Spleen (tissue), 11 donors: ENCODE measurements at regions not wholly inside any gene's neighbourhood (a gene's known extent, or its start where the extent isn't known, plus 50 kb on each side); places are given as distances from the start of the nearest gene placed in this dataset.

Source experiments
- DNase-seq: peaks from one replicate; pipeline ENCODE4 v3.0.0-alpha.2; 2020
- H3K27ac ChIP-seq, 8 donors: fragments of 200-600 bp; sonication (generic) in 7 of 8; 1 replicate in 4 of 8; 2 replicates in 4 of 8; pipeline versions ENCODE4 v1.5.0 to v1.8.0; 2016 to 2021; ENCODE audit warnings: inconsistent platforms in 4 of 8, mild to moderate bottlenecking in 4 of 8, moderate library complexity in 1 of 8
- H3K27me3 ChIP-seq, 7 donors: fragments of 200-600 bp; sonication (generic) in 6 of 7; replicated peaks in 1 of 7; 1 replicate in 4 of 7; 2 replicates in 3 of 7; pipeline versions ENCODE4 v1.5.0 to v1.8.0; 2016 to 2021; ENCODE audit warnings: inconsistent platforms in 3 of 7, mild to moderate bottlenecking in 1 of 7
- H3K36me3 ChIP-seq, 6 donors: fragments of 200-600 bp; sonication (generic) in 5 of 6; 1 replicate in 4 of 6; 2 replicates in 2 of 6; pipeline versions ENCODE4 v1.5.0 to v1.8.0; 2016 to 2021; ENCODE audit warnings: inconsistent platforms in 2 of 6
- H3K4me1 ChIP-seq, 6 donors: fragments of 200-600 bp; sonication (generic) in 5 of 6; 1 replicate in 3 of 6; 2 replicates in 3 of 6; pipeline versions ENCODE4 v1.5.0 to v1.8.0; 2016 to 2021; ENCODE audit warnings: inconsistent platforms in 3 of 6
- H3K4me3 ChIP-seq, 8 donors: fragments of 200-600 bp; sonication (generic) in 7 of 8; 1 replicate in 4 of 8; 2 replicates in 4 of 8; pipeline versions ENCODE4 v1.5.0 to v1.8.0; 2016 to 2021; ENCODE audit warnings: inconsistent platforms in 4 of 8, mild to moderate bottlenecking in 4 of 8, moderate library complexity in 2 of 8
- H3K9me3 ChIP-seq, 8 donors: fragments of 200-600 bp; sonication (generic) in 7 of 8; 1 replicate in 4 of 8; 2 replicates in 4 of 8; pipeline versions ENCODE4 v1.5.0 to v1.8.0; 2016 to 2021; ENCODE audit warnings: inconsistent platforms in 4 of 8
- POLR2A ChIP-seq, 3 donors: fragments of 450-650 bp; IDR thresholded peaks; one replicate each; pipeline ENCODE4 v1.5.1; 2017; ENCODE audit warnings: antibody characterized with exemption in 3 of 3, mild to moderate bottlenecking in 1 of 3
- POLR2AphosphoS5 ChIP-seq, 3 donors: sonication (generic); formaldehyde crosslinking; IDR thresholded peaks; one replicate each; pipeline ENCODE4 v1.5.1; 2017; ENCODE audit warnings: antibody characterized with exemption in 3 of 3
- WGBS, 5 donors: extraction: QIAGEN DNeasy Blood & Tissue Kit in 3 of 5; methylation state at CpG; one replicate each; pipeline versions ENCODE4 v1.1.5 to v1.1.7; 2013 to 2018; 5-methylcytosine and 5-hydroxymethylcytosine counted together
- intact Hi-C: fragments of 100-400 bp; cut with DNase I; formaldehyde crosslinking; loops from one replicate; pipeline ENCODE4 v1.15.0; 2023; ENCODE audit warnings: low total_unique reads
- TF ChIP-seq, protein P1 (sequence below), 11 experiments: fragments of 200-600 bp in 7 of 11; fragments of 450-650 bp in 4 of 11; sonication (generic) in 4 of 11; IDR thresholded peaks in 8 of 11; conservative IDR thresholded peaks in 3 of 11; 1 replicate in 7 of 11; 2 replicates in 4 of 11; pipeline versions ENCODE4 v1.4.0 to v1.8.0; 2016 to 2021; ENCODE audit warnings: antibody characterized with exemption in 11 of 11, inconsistent platforms in 4 of 11, mild to moderate bottlenecking in 1 of 11
- donor health status: healthy with polysubstance abuse.
- donor health status: DM: no; HTN: no; CAD: no; lungs with moderate emphysema.
- donor health status: DM: no; HTN: no; CAD: no.
- donor health status: Bipolar disorder and iron deficiency.
- donor health status: healthy.
- donor health status: DM: no; HTN: no; CAD: no.
- donor health status: DM: yes; HTN: yes; CAD: no.

DNA sequence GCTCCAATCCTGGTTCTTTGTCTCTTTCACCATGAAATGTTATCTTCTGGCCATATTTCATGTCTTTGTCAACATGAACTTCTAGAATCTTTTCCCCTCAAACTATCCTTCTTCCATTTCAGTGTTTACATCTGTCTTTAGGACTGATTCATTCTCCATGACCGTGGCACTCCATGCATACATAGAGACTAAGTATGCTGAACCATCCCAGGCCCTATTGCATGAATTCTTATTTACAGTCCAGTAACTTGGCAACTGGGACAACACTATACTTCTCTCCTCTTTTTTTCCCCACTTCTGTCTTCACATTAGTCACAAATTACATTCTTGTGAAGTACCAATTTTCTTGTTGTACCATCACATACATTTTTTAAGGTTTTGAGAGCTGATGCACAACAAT lies 109.8 kb upstream of the GALNT13 start:
- 41 to 67% (median 62%) methylated on average over 1 of the region's 1 CpG for WGBS, 5 donors
- DNase-seq = no peak
- intact Hi-C loops = no loop called here
- Histone ChIP-seq H3K27me3 (no peaks in the 10 kb centered on the region), H3K9me3 (peaks cover 4 to 70% (median 55%) of the 10 kb centered on the region in 8 donors), H3K27ac (no peak overlapping the region), H3K4me3 (no peak overlapping the region), H3K4me1 (no peaks in the 10 kb centered on the region), H3K36me3 (no peaks in the 10 kb centered on the region)
- no peak for TF ChIP-seq POLR2AphosphoS5 (IDR thresholded peaks at IDR 0.05)
- TF ChIP-seq, protein P1, sequence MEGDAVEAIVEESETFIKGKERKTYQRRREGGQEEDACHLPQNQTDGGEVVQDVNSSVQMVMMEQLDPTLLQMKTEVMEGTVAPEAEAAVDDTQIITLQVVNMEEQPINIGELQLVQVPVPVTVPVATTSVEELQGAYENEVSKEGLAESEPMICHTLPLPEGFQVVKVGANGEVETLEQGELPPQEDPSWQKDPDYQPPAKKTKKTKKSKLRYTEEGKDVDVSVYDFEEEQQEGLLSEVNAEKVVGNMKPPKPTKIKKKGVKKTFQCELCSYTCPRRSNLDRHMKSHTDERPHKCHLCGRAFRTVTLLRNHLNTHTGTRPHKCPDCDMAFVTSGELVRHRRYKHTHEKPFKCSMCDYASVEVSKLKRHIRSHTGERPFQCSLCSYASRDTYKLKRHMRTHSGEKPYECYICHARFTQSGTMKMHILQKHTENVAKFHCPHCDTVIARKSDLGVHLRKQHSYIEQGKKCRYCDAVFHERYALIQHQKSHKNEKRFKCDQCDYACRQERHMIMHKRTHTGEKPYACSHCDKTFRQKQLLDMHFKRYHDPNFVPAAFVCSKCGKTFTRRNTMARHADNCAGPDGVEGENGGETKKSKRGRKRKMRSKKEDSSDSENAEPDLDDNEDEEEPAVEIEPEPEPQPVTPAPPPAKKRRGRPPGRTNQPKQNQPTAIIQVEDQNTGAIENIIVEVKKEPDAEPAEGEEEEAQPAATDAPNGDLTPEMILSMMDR (IDR thresholded peaks at IDR 0.05 in 8 of 11, conservative IDR thresholded peaks at IDR 0.05 in 3 of 11) = no peak
- TF ChIP-seq POLR2A (IDR thresholded peaks at IDR 0.05) = no peak

DNA sequence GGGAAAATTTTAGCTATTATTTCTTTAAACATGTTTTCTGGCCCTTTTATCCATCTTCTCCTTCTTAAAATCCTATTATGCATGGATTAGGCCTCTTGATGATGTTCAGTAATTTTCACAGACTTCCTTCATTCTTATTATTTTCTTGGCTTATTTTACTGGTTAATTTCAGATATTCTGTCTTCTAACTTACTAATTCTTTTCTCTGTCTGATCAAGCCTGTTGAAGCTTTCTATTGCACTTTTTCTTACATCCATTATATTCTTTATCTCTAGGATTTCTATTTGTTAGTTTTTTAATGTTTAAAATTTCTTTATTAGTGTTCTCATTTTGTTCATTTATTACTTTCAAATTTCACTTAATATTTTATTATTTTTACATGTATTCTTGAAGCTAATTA lies 105.3 kb upstream of the GALNT13 start:
- no peak for DNase-seq
- intact Hi-C loops = no loop called here
- Histone ChIP-seq H3K27ac (no peak overlapping the region), H3K9me3 (peaks cover 4 to 95% (median 80%) of the 10 kb centered on the region in 8 donors), H3K36me3 (no peaks in the 10 kb centered on the region), H3K4me1 (no peaks in the 10 kb centered on the region), H3K4me3 (no peak overlapping the region), H3K27me3 (no peaks in the 10 kb centered on the region)
- TF ChIP-seq, protein P1 (IDR thresholded peaks at IDR 0.05 in 8 of 11, conservative IDR thresholded peaks at IDR 0.05 in 3 of 11) = no peak
- no peak for TF ChIP-seq POLR2AphosphoS5 (IDR thresholded peaks at IDR 0.05)
- TF ChIP-seq POLR2A (IDR thresholded peaks at IDR 0.05) = no peak

DNA sequence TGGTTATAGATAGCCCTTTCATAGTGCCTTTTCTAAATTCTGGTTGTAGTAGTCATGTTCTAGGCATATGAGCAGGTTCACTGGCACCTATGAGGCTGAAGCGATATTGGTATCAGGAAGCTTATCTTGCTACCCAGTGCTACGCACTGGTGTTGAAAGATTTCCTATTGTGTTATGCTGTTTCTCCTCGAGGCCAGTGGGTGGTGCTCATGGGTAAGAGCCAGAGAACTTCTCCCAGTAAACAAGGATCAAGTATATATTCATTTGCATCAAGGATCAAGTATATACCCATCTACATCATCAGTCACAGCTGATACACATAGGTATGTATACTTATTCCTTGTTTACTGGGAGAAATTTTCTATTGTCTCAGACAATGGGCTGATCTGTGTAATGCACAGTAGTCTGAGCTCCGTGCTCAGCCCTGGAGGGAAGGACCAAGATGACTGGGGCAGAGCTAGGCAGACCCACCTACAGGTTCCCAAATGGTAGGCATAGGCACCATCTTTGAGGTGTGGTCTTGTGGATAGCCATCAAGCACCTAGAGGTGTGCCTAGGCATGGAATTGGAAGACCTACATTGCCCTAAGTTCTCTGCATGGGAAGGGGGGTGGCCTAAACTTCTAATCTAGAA lies 101.2 kb upstream of the GALNT13 start:
- intact Hi-C loops = no loop called here
- no peak for DNase-seq
- 51 to 63% (median 52%) methylated on average over 4 of the region's 4 CpGs for WGBS, 5 donors
- no peaks in the 10 kb centered on the region for H3K4me1 ChIP-seq
- H3K9me3 ChIP-seq = peaks cover 4 to 75% (median 63%) of the 10 kb centered on the region in 8 donors
- H3K27me3 ChIP-seq = no peaks in the 10 kb centered on the region
- no peaks in the 10 kb centered on the region for H3K36me3 ChIP-seq
- TF ChIP-seq, protein P1 (IDR thresholded peaks at IDR 0.05 in 8 of 11, conservative IDR thresholded peaks at IDR 0.05 in 3 of 11) = no peak
- TF ChIP-seq POLR2A (IDR thresholded peaks at IDR 0.05) = no peak
- no peak for TF ChIP-seq POLR2AphosphoS5 (IDR thresholded peaks at IDR 0.05)
- H3K27ac ChIP-seq = no peak overlapping the region
- no peak overlapping the region for H3K4me3 ChIP-seq

DNA sequence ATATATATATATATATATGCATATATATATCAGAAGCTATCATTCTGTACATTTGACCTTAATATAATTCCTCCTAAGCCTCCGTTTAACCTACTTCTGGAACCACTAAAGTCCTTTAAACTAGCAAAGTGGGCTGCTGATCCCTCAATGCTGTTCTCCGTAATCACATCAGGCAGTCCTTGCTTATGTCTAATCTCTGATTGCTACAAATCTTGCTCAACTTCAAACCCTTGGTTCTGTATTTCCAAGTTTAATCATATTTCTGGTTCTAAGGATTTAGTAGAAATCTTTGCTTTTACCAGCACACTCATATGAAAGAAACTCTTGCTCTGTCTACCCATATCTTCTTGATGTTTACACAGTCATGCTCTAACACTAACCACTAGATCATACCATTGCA lies 91.5 kb upstream of the GALNT13 start:
- Histone ChIP-seq H3K4me1 (no peaks in the 10 kb centered on the region), H3K27ac (no peak overlapping the region), H3K36me3 (no peaks in the 10 kb centered on the region), H3K27me3 (no peaks in the 10 kb centered on the region), H3K9me3 (peaks cover 0 to 7% (median 0%) of the 10 kb centered on the region in 8 donors), H3K4me3 (no peak overlapping the region)
- TF ChIP-seq, protein P1 (IDR thresholded peaks at IDR 0.05 in 8 of 11, conservative IDR thresholded peaks at IDR 0.05 in 3 of 11) = no peak
- TF ChIP-seq POLR2A (IDR thresholded peaks at IDR 0.05) = no peak
- no peak for TF ChIP-seq POLR2AphosphoS5 (IDR thresholded peaks at IDR 0.05)
- 67 to 86% (median 79%) methylated on average over 2 of the region's 2 CpGs for WGBS, 5 donors
- intact Hi-C loops = no loop called here
- no peak for DNase-seq
